ENCODE measurements at regions not wholly inside any gene's neighbourhood (a gene's known extent, or its start where the extent isn't known, plus 50 kb on each side); places are given as distances from the start of the nearest gene placed in this dataset.

- FAIRE-seq (no peak), DNase-seq (ENCODE audit: extremely low spot score, insufficient read length, low read depth) (no peak)
Measured at GRCh38 chr14:95466506-95466905, 49.9 kb downstream of the SYNE3 start.

- DNase-seq (ENCODE audit: extremely low spot score, insufficient read length, low read depth) (no peak), FAIRE-seq (no peak)
Measured at GRCh38 chr14:95465936-95466335, 50.5 kb downstream of the SYNE3 start.

GRCh38 chr14:95465358-95465757 is 51.1 kb downstream of the SYNE3 start:
- DNase-seq (ENCODE audit: extremely low spot score, insufficient read length, low read depth) (no peak), FAIRE-seq (no peak)

- FAIRE-seq, result no peak
- no peak for DNase-seq (ENCODE audit: extremely low spot score, insufficient read length, low read depth)
Measured at GRCh38 chr14:95464514-95464913, 51.9 kb downstream of the SYNE3 start.

- DNase-seq (ENCODE audit: extremely low spot score, insufficient read length, low read depth) (no peak), FAIRE-seq (no peak)
Measured at GRCh38 chr14:95464103-95464502, 52.3 kb downstream of the SYNE3 start.

GRCh38 chr14:95463171-95463901 is 53.1 kb downstream of the SYNE3 start:
- FAIRE-seq, result no peak

GRCh38 chr14:95462491-95462890 is 54.0 kb downstream of the SYNE3 start:
- FAIRE-seq (no peak), DNase-seq (ENCODE audit: extremely low spot score, insufficient read length, low read depth) (no peak)

More at GRCh38 chr14:95463171-95463901, 53.1 kb downstream of the SYNE3 start:
- DNase-seq (ENCODE audit: extremely low spot score, insufficient read length, low read depth), result no peak

- no peak for FAIRE-seq
- DNase-seq (ENCODE audit: extremely low spot score, insufficient read length, low read depth), result no peak
Measured at GRCh38 chr14:95460647-95461478, 55.6 kb downstream of the SYNE3 start.

- FAIRE-seq, result no peak
- no peak for DNase-seq (ENCODE audit: extremely low spot score, insufficient read length, low read depth)
Measured at GRCh38 chr14:95458906-95459305, 57.5 kb downstream of the SYNE3 start.

GRCh38 chr14:95458459-95458858 is 58.0 kb downstream of the SYNE3 start:
- DNase-seq (ENCODE audit: extremely low spot score, insufficient read length, low read depth) (no peak), FAIRE-seq (no peak)

GRCh38 chr14:95456281-95456680 is 60.2 kb downstream of the SYNE3 start:
- no peak for DNase-seq (ENCODE audit: extremely low spot score, insufficient read length, low read depth)
- FAIRE-seq, result no peak

GRCh38 chr14:95455246-95455645 is 61.2 kb downstream of the SYNE3 start:
- FAIRE-seq (no peak), DNase-seq (ENCODE audit: extremely low spot score, insufficient read length, low read depth) (no peak)

GRCh38 chr14:95453713-95453980 is 62.8 kb downstream of the SYNE3 start:
- FAIRE-seq, result no peak
- DNase-seq (ENCODE audit: extremely low spot score, insufficient read length, low read depth), result no peak

- no peak for FAIRE-seq
- DNase-seq (ENCODE audit: extremely low spot score, insufficient read length, low read depth), result no peak
Measured at GRCh38 chr14:95452893-95453712, 63.3 kb downstream of the SYNE3 start.

- DNase-seq (ENCODE audit: extremely low spot score, insufficient read length, low read depth), result no peak
Measured at GRCh38 chr14:95452176-95452892, 64.1 kb downstream of the SYNE3 start.

GRCh38 chr14:95449131-95449530 is 67.3 kb downstream of the SYNE3 start:
- DNase-seq (ENCODE audit: extremely low spot score, insufficient read length, low read depth) (no peak), FAIRE-seq (no peak)

More at GRCh38 chr14:95452176-95452892, 64.1 kb downstream of the SYNE3 start:
- no peak for FAIRE-seq

GRCh38 chr14:95446470-95446869 is 70.0 kb downstream of the SYNE3 start:
- no peak for FAIRE-seq
- no peak for DNase-seq (ENCODE audit: extremely low spot score, insufficient read length, low read depth)

- DNase-seq (ENCODE audit: extremely low spot score, insufficient read length, low read depth) (no peak), FAIRE-seq (no peak)
Measured at GRCh38 chr14:95445676-95446075, 70.8 kb downstream of the SYNE3 start.

GRCh38 chr14:95445161-95445560 is 71.3 kb downstream of the SYNE3 start:
- FAIRE-seq (no peak), DNase-seq (ENCODE audit: extremely low spot score, insufficient read length, low read depth) (no peak)

Data from GM18507 (cell line).